ENCODE measurements at regions not wholly inside any gene's neighbourhood (a gene's known extent, or its start where the extent isn't known, plus 50 kb on each side); places are given as distances from the start of the nearest gene placed in this dataset.
"Not testable (repeated sequence)": the region's sequence is repeated elsewhere in the genome, so short reads cannot be mapped to it uniquely, and the experiment has no call there.

DNA sequence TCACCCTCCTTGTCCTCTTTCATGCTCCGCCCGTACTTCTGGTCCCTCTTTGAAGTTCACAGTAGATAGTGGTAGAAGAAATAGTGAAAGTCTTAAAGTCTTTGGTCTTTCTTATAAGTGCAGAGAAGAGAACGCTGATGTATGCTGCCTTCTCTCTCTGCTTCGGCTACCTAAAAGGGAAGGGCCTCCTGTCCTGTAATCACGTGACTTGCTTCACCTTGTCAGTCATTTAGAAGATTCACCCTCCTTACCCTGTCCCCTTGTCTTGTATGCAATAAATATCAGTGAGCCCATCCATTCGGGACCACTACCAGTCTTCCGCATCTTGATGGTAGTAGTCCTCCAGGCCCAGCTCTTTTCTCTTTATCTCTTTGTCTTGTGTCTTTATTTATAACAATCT is 144.6 kb downstream of the ARL4C start:
- TF ChIP-seq EZH2phosphoT487 (IDR thresholded peaks at IDR 0.05; ENCODE audit: borderline replicate concordance), result no peak
- TF ChIP-seq, protein P1, sequence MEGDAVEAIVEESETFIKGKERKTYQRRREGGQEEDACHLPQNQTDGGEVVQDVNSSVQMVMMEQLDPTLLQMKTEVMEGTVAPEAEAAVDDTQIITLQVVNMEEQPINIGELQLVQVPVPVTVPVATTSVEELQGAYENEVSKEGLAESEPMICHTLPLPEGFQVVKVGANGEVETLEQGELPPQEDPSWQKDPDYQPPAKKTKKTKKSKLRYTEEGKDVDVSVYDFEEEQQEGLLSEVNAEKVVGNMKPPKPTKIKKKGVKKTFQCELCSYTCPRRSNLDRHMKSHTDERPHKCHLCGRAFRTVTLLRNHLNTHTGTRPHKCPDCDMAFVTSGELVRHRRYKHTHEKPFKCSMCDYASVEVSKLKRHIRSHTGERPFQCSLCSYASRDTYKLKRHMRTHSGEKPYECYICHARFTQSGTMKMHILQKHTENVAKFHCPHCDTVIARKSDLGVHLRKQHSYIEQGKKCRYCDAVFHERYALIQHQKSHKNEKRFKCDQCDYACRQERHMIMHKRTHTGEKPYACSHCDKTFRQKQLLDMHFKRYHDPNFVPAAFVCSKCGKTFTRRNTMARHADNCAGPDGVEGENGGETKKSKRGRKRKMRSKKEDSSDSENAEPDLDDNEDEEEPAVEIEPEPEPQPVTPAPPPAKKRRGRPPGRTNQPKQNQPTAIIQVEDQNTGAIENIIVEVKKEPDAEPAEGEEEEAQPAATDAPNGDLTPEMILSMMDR (conservative IDR thresholded peaks at IDR 0.05; ENCODE audit: low read length), result no peak
- H3K79me2 ChIP-seq (ENCODE audit: insufficient read depth, low read length), result no peaks in the 10 kb centered on the region
- no peaks in the 10 kb centered on the region for H3K27me3 ChIP-seq (ENCODE audit: insufficient read depth, low read length, poor library complexity, severe bottlenecking)
- no peak overlapping the region for H3K4me2 ChIP-seq (ENCODE audit: low read depth, low read length, poor library complexity, severe bottlenecking)
- no peaks in the 10 kb centered on the region; the same call in 1 of the 2 replicates for H3K36me3 ChIP-seq (ENCODE audit: insufficient read depth, low read length)
- H3F3A ChIP-seq (ENCODE audit: low read depth), result peaks cover 9% of the 10 kb centered on the region
- H3K4me3 ChIP-seq (ENCODE audit: low read length, poor library complexity, severe bottlenecking), result no peak overlapping the region
- H3K9me2 ChIP-seq (replicated peaks; ENCODE audit: low read depth, low read length), result no peaks in the 10 kb centered on the region
- no peaks in the 10 kb centered on the region for H4K20me1 ChIP-seq (ENCODE audit: insufficient read depth, low read length, poor library complexity, severe bottlenecking)
- H3K4me1 ChIP-seq (ENCODE audit: insufficient read depth, low read length, poor library complexity, severe bottlenecking), result peaks cover 46% of the 10 kb centered on the region
- H3K9ac ChIP-seq (ENCODE audit: low read depth, low read length, poor library complexity, severe bottlenecking), result no peak overlapping the region
- peaks cover 15% of the 10 kb centered on the region for H3K9me3 ChIP-seq (ENCODE audit: insufficient read depth, low read depth, low read length)
- no peak overlapping the region for H2AFZ ChIP-seq (ENCODE audit: low read length)

DNA sequence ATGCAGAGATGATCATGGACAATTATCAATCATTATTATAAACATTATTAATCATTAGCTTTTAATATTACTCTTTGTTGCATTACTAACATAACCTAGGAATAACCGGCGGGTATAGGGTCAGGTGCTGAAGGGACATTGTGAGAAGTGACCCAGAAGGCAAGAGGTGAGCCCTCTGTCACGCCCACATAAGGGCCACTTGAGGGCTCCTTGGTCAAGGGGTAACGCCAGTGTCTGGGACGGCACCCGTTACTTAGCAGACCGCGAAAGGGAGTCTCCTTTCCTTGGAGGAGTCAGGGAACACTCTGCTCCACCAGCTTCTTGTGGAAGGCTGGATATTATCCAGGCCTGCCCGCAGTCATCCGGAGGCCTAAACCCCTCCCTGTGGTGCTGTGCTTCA is 145.0 kb downstream of the ARL4C start:
- not testable (repeated sequence) for H3K4me2 ChIP-seq (ENCODE audit: low read depth, low read length, poor library complexity, severe bottlenecking); H3F3A ChIP-seq (ENCODE audit: low read depth); H2AFZ ChIP-seq (ENCODE audit: low read length); H3K9me2 ChIP-seq (replicated peaks; ENCODE audit: low read depth, low read length); H3K36me3 ChIP-seq (ENCODE audit: insufficient read depth, low read length); H3K27me3 ChIP-seq (ENCODE audit: insufficient read depth, low read length, poor library complexity, severe bottlenecking); H3K79me2 ChIP-seq (ENCODE audit: insufficient read depth, low read length); H3K9ac ChIP-seq (ENCODE audit: low read depth, low read length, poor library complexity, severe bottlenecking); H3K4me3 ChIP-seq (ENCODE audit: low read length, poor library complexity, severe bottlenecking); H4K20me1 ChIP-seq (ENCODE audit: insufficient read depth, low read length, poor library complexity, severe bottlenecking)
- Histone ChIP-seq H3K4me1 (ENCODE audit: insufficient read depth, low read length, poor library complexity, severe bottlenecking) (peaks cover 44% of the 10 kb centered on the region), H3K9me3 (ENCODE audit: insufficient read depth, low read depth, low read length) (peaks cover 15% of the 10 kb centered on the region)

DNA sequence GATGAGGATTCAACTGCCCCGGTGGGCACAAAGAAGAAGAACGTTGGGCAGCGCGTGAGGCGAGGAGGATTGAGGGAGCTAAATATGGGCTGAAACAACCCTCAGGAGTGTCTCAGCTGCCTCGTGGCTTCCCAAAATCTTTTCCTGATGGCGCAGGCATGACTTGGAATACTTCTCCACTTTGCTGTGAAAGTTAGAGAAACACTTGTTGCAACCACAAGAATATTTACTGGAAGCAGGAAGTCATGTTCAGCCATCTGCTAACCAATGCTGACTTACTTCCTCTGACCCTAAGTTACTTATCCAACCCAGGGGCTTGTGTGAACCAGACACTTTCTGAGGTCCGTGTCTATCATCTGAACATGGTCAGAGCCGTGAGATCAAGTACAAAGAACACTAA is 148.8 kb downstream of the ARL4C start:
- H3F3A ChIP-seq (ENCODE audit: low read depth), result no peaks in the 10 kb centered on the region
- H2AFZ ChIP-seq (ENCODE audit: low read length), result peak overlapping the region; percentile 79
- no peaks in the 10 kb centered on the region for H3K27me3 ChIP-seq (ENCODE audit: insufficient read depth, low read length, poor library complexity, severe bottlenecking)
- H3K36me3 ChIP-seq (ENCODE audit: insufficient read depth, low read length), result no peaks in the 10 kb centered on the region; the same call in 1 of the 2 replicates
- TF ChIP-seq EZH2phosphoT487 (IDR thresholded peaks at IDR 0.05; ENCODE audit: borderline replicate concordance), result no peak
- TF ChIP-seq, protein P1 (conservative IDR thresholded peaks at IDR 0.05; ENCODE audit: low read length), result no peak
- peak overlapping the region; percentile 3 for H3K4me3 ChIP-seq (ENCODE audit: low read length, poor library complexity, severe bottlenecking)
- H3K4me1 ChIP-seq (ENCODE audit: insufficient read depth, low read length, poor library complexity, severe bottlenecking), result peaks cover 23% of the 10 kb centered on the region
- H3K9me2 ChIP-seq (replicated peaks; ENCODE audit: low read depth, low read length), result no peaks in the 10 kb centered on the region
- no peak overlapping the region for H3K9ac ChIP-seq (ENCODE audit: low read depth, low read length, poor library complexity, severe bottlenecking)
- peaks cover 10% of the 10 kb centered on the region; the same call in 1 of the 2 replicates for H3K9me3 ChIP-seq (ENCODE audit: insufficient read depth, low read depth, low read length)
- H3K4me2 ChIP-seq (ENCODE audit: low read depth, low read length, poor library complexity, severe bottlenecking), result peak overlapping the region; percentile 14
- no peaks in the 10 kb centered on the region for H4K20me1 ChIP-seq (ENCODE audit: insufficient read depth, low read length, poor library complexity, severe bottlenecking)
- H3K79me2 ChIP-seq (ENCODE audit: insufficient read depth, low read length), result no peaks in the 10 kb centered on the region

DNA sequence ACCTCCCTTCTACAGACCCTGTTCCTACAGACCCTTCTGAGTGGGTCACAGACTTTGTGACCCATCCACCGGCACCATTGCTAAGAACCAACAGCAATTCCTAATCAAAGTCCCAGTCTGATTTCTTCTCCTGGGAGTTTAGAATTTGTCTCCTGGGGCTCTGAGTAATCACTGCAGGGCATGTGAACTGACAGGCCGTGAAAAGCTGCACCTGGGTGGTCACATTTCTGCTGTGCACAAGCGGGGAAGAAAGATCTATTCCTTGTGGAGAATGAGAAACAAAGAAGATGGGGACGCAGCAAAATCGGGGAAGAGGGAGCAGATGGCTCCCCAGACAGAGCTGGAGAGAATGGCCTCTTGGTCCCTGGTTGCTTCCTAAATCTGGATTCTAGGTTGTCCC is 151.0 kb downstream of the ARL4C start:
- H3K9ac ChIP-seq (ENCODE audit: low read depth, low read length, poor library complexity, severe bottlenecking), result no peak overlapping the region
- no peaks in the 10 kb centered on the region for H3F3A ChIP-seq (ENCODE audit: low read depth)
- H3K36me3 ChIP-seq (ENCODE audit: insufficient read depth, low read length), result no peaks in the 10 kb centered on the region
- H3K9me3 ChIP-seq (ENCODE audit: insufficient read depth, low read depth, low read length), result no peaks in the 10 kb centered on the region
- no peaks in the 10 kb centered on the region for H4K20me1 ChIP-seq (ENCODE audit: insufficient read depth, low read length, poor library complexity, severe bottlenecking)
- no peaks in the 10 kb centered on the region for H3K79me2 ChIP-seq (ENCODE audit: insufficient read depth, low read length)
- peaks cover 23% of the 10 kb centered on the region for H3K4me1 ChIP-seq (ENCODE audit: insufficient read depth, low read length, poor library complexity, severe bottlenecking)
- H3K4me3 ChIP-seq (ENCODE audit: low read length, poor library complexity, severe bottlenecking), result no peak overlapping the region
- no peaks in the 10 kb centered on the region for H3K27me3 ChIP-seq (ENCODE audit: insufficient read depth, low read length, poor library complexity, severe bottlenecking)
- H2AFZ ChIP-seq (ENCODE audit: low read length), result no peak overlapping the region
- TF ChIP-seq, protein P1 (conservative IDR thresholded peaks at IDR 0.05; ENCODE audit: low read length), result no peak
- TF ChIP-seq EZH2phosphoT487 (IDR thresholded peaks at IDR 0.05; ENCODE audit: borderline replicate concordance), result no peak
- H3K9me2 ChIP-seq (replicated peaks; ENCODE audit: low read depth, low read length), result no peaks in the 10 kb centered on the region
- no peak overlapping the region for H3K4me2 ChIP-seq (ENCODE audit: low read depth, low read length, poor library complexity, severe bottlenecking)

All from Loucy (cell line).